ENCODE measurements at regions not wholly inside any gene's neighbourhood (a gene's known extent, or its start where the extent isn't known, plus 50 kb on each side); places are given as distances from the start of the nearest gene placed in this dataset.
"Not testable (repeated sequence)": the region's sequence is repeated elsewhere in the genome, so short reads cannot be mapped to it uniquely, and the experiment has no call there.

- no peak for DNase-seq (ENCODE audit: low read depth in 3 of 3, low spot score in 2 of 3)
Observed at GRCh38 chr2:120544522-120544921, 191.1 kb upstream of the GLI2 start.

DNA sequence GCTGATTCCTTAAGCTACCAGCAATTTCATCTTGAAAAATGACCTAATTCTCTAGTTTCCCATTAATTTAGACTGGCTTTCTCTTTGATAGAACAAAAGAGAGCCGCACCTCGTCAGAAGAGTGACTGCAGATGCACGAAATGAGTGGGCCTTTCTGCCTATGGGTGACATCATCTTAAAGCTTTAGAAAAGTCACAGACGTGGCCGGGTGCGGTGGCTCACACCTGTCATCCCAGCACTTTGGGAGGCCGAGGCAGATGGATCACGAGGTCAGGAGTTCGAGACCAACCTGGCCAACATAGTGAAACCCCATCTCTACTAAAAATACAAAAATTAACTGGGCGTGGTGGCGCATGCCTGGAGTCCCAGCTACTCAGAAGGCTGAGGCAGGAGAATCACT, 190.7 kb upstream of the GLI2 start:
- not testable (repeated sequence) for DNase-seq (ENCODE audit: low read depth in 3 of 3, low spot score in 2 of 3)

DNA sequence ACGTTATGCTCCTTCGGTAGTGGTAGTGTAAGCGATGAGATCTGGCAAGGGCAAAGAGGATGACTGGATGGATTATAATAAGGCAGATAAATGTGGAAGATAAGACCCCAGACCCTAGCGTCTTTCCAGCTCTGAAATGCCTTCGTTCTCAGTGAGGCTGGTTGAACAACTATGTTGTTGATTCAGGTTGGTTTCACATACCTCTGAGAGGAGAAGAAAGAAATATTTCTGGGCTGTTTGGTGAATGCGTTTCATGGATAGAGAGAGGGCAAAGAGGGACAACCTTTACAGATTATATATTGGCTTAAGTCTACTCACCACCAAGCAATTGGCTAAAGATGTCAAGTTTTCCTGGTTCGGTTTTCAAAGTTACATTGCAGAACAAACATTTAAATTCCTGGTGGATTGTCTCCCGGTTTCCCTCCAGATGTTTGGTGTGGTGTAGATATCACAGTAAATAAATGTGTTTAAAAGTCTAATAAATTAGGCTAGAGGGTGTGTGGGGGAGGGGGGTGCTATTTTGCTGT, 190.1 kb upstream of the GLI2 start:
- no peak for DNase-seq (ENCODE audit: low read depth in 3 of 3, low spot score in 2 of 3)

DNA sequence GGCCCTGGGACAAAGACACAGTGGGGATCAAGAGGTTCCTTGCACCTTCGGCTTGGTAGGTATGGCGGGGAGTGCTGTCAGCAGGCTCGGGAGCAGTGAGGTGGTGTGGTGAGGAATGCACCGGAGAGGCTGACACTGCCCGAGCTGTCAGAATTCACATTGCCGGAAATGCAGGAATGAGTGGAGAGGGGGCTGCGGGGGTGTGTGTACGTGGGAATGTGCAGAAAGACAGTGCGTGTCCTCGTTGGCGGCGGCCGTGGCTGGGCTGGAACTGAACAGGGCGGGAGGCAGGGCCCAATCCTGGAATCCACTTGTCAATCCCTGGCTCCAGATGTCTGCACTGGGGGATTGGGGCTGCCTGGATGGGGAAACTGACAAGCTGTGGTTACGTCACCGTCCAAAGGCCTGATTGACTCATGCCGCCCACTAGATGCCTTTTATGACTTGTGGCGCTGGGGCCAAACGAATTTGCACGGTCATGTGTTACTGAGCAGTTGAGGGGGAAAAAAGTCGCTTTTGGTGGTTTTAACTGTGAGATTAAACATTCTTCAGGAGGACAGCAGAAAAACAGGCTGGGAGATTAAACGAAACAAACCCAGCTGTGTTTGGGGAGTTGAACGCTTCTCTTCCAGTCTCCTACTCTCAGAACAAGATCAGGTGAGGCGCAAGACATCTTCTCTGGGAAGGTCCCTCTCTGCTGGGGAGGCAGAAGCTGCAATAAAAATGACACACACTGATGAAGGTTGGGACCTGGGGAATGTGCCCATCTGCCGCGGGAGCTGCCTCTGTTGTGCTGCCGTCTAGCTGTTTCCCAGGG, 189.4 kb upstream of the GLI2 start:
- DNase-seq (ENCODE audit: low read depth in 3 of 3, low spot score in 2 of 3) = no peak

- DNase-seq (ENCODE audit: low read depth in 3 of 3, low spot score in 2 of 3) = no peak
Observed at GRCh38 chr2:120546865-120547390, 188.7 kb upstream of the GLI2 start.

DNA sequence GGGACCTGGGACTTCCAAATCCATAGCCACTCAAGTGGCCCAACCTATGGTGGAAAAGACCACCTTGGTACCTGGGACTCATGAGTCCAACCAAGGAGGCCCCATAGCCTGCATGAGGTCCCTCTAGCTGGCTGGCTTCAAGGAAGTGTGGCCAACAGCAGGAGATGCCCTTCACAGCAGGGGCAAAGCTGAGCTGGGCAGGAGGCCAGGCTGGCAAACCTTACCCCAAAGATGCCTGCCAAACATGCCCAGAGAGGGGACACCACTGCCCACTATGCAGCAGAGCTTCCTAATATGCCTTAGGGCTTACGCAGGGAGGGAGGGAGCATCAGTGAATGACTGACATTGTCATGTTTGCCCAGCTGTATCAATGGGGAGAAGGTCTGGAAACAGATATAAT, 188.0 kb upstream of the GLI2 start:
- no peak for DNase-seq (ENCODE audit: low read depth in 3 of 3, low spot score in 2 of 3)

DNA sequence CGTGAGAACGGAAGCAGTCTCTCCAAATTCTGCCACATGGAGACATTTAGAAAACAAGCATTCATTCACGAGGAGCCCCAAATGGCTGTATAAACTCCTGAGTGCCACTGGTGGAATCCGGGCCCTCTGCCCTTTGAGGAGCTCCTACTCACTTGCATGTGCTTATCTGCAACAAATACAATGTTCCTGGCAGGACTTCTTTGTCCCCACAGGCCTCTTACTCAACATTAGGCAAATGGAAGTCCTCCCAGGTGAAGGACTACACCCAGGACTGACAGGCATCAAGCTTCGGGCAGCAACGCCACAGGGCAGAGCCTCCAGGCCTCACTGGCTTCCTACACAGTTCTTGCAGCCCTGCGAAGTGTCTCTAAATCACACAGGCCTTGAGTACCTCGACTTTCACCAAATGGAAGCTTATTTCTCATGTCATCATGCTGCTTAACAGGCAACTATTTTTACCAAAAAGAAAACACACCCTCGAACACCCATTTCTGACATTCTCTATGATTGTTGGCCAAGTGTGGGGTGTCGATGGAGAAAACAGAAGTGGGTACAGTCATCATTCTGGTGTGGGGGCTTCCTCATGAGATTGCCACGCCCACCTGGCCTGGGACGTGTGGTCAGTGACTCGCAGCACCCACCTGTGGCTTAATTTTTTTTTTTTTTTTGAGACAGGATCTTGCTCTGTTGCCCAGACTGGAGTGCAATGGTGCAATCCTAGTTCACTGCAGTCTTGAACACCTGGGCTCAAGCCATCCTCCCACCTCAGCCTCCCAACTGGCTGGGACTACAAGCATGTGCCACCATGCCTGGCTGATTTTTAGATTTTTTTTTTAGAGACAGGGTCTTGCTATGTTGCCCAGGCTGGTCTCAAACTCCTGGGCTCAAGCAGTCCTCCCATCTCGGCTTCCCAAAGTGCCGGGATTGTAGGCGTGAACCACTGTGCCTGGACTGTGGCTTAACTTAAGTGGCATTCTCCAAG, 186.8 kb upstream of the GLI2 start:
- DNase-seq (ENCODE audit: low read depth in 3 of 3, low spot score in 2 of 3) = no peak

DNA sequence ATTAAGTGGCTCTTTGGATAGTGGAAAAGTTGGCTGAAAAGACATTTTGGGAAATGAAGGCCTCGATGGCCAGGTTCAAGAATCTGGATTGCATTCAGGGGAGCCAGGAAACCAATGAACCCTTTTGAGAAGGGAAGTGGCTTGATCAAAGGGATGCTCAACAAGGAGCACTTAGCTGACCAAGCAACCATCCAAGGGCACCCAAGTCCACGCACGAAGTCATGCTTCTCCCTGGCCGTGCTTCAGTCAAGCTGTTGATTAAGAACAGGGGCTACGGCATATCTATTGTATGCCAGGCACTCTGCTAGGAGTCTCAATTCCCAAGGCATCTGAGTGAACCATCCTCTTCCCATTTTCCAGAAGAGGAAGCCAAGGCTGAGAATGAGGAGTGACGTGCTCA, 185.8 kb upstream of the GLI2 start:
- no peak for DNase-seq (ENCODE audit: low read depth in 3 of 3, low spot score in 2 of 3)

DNA sequence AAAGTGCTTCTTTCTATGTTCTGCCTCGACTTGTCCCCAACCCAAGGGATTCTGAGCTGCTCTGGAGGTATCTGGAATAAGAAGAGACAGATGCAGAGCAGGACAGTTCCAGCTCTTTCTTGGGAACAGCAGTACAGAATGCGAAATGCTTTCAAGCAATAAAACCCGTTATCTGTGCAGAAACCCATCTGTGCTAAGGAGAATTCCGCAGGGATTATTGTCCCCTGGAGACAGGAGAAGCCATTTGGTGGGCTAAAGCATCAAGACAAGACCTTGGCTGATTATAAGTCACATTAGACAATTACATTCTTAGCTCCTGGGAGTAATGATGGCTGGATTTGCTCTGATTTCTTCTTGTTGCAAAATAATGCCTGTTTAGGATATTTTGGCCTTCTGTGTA, 185.4 kb upstream of the GLI2 start:
- no peak for DNase-seq (ENCODE audit: low read depth in 3 of 3, low spot score in 2 of 3)

DNA sequence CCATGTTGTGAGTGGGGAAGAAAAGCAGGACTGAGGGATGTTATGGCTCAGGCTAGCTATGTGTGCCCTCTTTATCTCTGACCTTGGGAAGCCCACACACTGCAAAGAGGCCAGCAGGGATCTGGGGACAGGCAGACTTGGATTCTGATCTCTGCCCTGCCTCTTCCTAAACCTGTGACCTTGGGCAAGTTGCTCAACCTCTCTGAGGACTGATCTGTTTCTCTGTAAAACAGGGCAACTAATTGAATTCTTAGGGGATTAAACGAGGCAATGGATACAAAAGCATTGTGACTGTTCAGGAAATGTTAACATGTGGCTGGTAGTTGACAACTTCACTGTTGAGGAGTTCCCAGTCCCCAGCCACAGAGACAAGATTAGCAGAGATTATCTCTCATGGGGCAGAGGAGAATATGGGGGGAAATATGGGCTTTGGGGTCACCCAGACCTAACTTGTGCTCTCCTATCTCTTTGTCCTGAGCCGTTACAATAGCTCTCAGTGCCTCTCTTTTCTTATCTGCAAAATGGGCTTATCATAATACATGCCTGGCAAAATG, 184.7 kb upstream of the GLI2 start:
- DNase-seq (ENCODE audit: low read depth in 3 of 3, low spot score in 2 of 3) = no peak

- no peak for DNase-seq (ENCODE audit: low read depth in 3 of 3, low spot score in 2 of 3)
Observed at GRCh38 chr2:120551522-120551921, 184.1 kb upstream of the GLI2 start.

DNA sequence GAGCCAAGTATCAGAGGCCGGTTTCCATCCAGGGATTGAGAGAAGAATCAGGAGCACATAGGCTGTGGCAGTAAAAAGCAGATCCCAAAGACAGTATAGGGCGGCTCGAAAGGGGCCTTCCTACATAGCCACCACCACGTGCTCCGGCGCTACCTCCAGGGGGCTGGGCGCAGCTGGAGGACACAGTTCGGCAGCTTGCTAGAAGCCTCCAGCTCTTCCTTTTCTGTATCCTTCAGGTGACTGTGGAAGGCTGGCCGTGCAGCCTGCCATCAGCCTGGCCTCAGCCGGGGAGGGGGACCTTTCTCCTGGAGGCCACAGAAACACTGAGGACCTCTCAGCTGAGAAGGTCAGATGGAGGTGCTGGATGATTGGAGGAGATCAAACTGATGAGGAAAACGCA, 183.6 kb upstream of the GLI2 start:
- DNase-seq (ENCODE audit: low read depth in 3 of 3, low spot score in 2 of 3) = no peak

DNA sequence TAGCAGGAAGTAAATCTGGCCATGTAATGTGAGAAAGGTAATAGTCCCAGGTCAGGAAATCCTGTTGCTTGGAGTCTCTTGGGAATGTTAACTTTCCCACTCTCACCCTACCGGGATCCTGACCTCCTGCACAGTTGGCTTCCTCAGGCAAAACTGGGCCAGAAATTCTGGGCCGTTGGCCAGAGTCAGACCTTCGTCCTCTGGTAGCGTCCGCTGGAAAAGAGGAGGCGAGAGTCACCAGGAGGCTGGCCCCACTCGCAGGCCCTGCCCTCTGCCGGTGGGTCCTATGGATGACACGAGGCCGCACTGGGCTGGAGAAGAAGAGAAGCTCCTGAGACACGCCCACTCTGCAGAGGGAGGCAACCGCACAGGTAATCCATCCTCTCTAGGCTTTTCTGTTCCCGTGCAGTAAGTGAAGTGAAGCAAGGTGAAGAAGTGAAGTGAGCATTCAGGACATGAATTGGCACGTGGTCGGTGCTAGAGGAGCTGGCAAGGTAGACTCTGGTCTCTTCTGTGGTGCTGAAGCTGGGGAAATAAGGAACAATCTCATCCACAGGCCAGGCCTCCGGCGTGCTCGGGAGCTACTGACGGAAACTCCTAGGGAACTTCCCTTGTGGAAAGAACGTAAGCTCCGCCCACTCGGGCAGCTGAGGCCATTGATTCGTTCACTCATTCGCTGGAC, 182.7 kb upstream of the GLI2 start:
- peak in 1 of 3 donors; percentile 37 for DNase-seq (ENCODE audit: low read depth in 3 of 3, low spot score in 2 of 3)

DNA sequence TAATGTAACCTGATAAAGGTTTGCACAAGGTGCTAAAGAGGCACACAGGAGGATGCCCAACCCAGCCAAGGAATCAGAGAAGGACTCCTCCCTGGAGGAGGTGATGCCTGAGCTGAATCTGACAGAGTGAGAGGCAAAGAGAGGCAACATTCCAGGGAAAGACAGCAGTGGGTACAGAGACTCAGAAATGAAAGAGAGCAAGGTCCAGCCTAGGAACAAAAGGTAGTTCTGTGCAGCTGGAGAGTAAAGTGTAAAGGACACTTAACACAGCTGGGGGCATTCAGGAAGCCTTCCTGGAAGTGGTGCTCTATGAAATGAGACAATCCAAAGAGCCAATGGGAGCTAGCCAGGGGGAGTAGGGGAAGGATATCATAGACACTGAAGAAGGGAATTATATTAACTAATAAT, 181.0 kb upstream of the GLI2 start:
- no peak for DNase-seq (ENCODE audit: low read depth in 3 of 3, low spot score in 2 of 3)

DNA sequence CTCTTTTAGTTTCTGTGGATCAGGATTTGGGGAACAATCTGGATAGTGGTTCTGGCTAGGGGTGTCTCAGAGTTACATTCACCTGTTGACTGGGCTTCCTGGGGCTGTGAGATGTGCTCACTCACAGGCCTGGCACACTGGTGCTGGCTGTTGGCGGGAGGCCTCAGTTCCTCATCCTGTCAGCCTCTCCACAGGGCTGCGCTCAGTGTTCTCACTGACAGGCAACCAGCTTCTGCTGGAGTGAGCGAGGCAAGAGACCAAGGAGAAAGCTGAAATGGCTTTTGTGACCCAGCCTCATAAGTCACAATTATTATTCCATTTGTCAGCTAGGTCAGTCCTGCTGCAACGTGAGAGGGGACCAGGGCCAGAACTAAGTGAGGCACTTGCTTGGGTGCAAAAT, 180.6 kb upstream of the GLI2 start:
- DNase-seq (ENCODE audit: low read depth in 3 of 3, low spot score in 2 of 3) = no peak

GRCh38 chr2:120556911-120557310, 178.8 kb upstream of the GLI2 start:
- no peak for DNase-seq (ENCODE audit: low read depth in 3 of 3, low spot score in 2 of 3)

- DNase-seq (ENCODE audit: low read depth in 3 of 3, low spot score in 2 of 3) = no peak
Observed at GRCh38 chr2:120558847-120559246, 176.8 kb upstream of the GLI2 start.

DNA sequence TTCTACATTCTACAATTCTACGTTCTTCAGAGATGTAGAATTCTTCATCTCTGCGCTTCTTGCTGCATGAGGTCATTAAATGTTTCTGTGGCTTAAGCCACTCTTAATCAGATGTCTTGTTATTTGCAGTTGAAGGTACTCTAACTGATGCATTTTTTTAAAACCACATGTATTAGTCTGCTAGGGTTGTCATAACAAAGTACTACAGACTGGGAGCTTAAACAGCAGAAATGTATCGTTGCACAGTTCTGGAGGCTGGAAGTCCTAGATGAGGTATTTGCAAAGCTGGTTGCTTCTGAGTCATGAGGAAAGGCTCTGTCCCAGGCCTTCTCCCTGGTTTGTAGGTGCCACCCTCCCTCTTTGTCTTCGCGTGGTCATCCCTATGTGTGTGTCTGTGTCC, 176.3 kb upstream of the GLI2 start:
- DNase-seq (ENCODE audit: low read depth in 3 of 3, low spot score in 2 of 3) = no peak

DNA sequence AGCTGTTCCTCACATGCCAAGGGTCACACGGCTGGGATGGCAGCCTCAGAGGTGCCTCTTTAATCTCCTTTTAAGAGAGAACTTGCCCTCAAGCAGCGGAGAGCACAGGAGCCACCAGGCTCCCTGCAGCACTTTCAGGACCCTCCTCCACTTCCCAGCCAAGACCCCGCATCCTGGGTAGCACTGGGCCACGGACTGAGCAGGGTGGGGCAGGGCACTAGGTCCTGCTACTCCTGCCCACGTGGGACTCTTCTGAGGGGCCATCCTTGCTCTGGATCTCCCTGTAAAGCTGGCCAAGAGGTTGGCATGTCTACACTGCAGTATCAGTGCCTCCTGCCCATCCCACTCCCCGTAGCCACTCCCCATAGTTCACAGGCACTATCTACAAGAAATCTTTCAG, 175.3 kb upstream of the GLI2 start:
- DNase-seq (ENCODE audit: low read depth in 3 of 3, low spot score in 2 of 3) = no peak

DNA sequence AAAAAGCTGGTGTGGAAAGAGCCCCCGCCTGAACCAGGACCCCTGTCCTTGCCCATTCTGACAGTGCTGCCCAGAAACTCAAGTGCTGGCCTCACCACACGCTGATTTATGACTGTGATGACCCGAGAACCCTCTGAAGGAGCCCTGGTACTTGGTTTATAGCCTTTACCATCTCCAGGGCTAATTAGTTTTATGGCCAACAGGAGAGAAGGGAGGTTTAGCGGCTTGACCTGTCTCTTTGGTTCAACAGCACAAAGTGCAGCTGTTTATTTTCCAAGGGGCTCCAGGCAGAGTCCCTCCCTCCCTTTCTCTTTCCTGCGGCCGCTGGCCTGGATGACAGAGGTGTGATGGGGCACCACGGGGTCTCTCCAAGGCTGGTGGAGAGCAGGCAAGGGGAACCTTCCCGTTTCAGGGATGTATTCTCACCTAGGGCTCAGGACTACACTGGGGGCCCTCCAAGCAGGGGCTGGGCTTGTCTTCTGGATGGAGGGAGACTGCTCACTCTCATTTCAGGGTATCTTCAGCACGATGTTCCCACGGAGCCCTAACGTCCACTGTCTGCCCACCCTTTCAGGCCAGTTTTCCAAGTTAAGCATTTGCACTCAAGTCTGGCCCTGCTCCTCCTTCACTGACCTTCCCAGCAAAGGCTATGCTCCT, 174.2 kb upstream of the GLI2 start:
- DNase-seq (ENCODE audit: low read depth in 3 of 3, low spot score in 2 of 3) = peak in 1 of 3 donors; percentile 54

All from right renal cortex interstitium (tissue), 3 donors.